Muscle layer of colon (tissue), 2 donors: ENCODE measurements at regions not wholly inside any gene's neighbourhood (a gene's known extent, or its start where the extent isn't known, plus 50 kb on each side); places are given as distances from the start of the nearest gene placed in this dataset.

Source experiments
- H3K27ac ChIP-seq: one replicate; pipeline ENCODE4 v1.7.0; 2013; ENCODE audit warnings: low read depth, mild to moderate bottlenecking, low read length, moderate library complexity
- H3K27me3 ChIP-seq, 2 donors: one replicate each; pipeline ENCODE4 v1.7.0; 2013; ENCODE audit warnings: low read length in 2 of 2, mild to moderate bottlenecking in 2 of 2; ENCODE audit not compliant: insufficient read depth in 2 of 2, control insufficient read depth in 1 of 2
- H3K36me3 ChIP-seq: one replicate; pipeline ENCODE4 v1.7.0; 2013; ENCODE audit warnings: mild to moderate bottlenecking, low read length; ENCODE audit not compliant: insufficient read depth
- H3K4me1 ChIP-seq: one replicate; pipeline ENCODE4 v1.7.0; 2013; ENCODE audit warnings: mild to moderate bottlenecking, low read length; ENCODE audit not compliant: insufficient read depth
- H3K4me3 ChIP-seq, 2 donors: one replicate each; pipeline ENCODE4 v1.7.0; 2013; ENCODE audit warnings: low read length in 2 of 2, low read depth in 1 of 2, mild to moderate bottlenecking in 1 of 2, moderate library complexity in 1 of 2
- H3K9ac ChIP-seq: one replicate; pipeline ENCODE4 v1.7.0; 2013; ENCODE audit warnings: low read length
- H3K9me3 ChIP-seq: one replicate; pipeline ENCODE4 v1.7.0; 2013; ENCODE audit warnings: mild to moderate bottlenecking, low read length
- donor health status: abdominal sarcoma.
- donor health status: Adenocarcinoma of cecum.

- Histone ChIP-seq H3K27ac (no peak overlapping the region), H3K4me1 (no peaks in the 10 kb centered on the region), H3K36me3 (no peaks in the 10 kb centered on the region), H3K9me3 (no peaks in the 10 kb centered on the region), H3K4me3 (no peak overlapping the region), H3K27me3 (no peaks in the 10 kb centered on the region), H3K9ac (no peak overlapping the region)
Observed at GRCh38 chr12:38258411-38258810, 58.2 kb upstream of the ALG10B start.
